HG02759 (cell line): ENCODE measurements at regions not wholly inside any gene's neighbourhood (a gene's known extent, or its start where the extent isn't known, plus 50 kb on each side); places are given as distances from the start of the nearest gene placed in this dataset.

Source experiments
- ATAC-seq: cut with Tn5 transposase; IDR thresholded peaks from one replicate; pipeline ENCODE4 v1.9.1; 2021; ENCODE audit warnings: mild to moderate bottlenecking, moderate library complexity; ENCODE audit not compliant: unreplicated experiment

DNA sequence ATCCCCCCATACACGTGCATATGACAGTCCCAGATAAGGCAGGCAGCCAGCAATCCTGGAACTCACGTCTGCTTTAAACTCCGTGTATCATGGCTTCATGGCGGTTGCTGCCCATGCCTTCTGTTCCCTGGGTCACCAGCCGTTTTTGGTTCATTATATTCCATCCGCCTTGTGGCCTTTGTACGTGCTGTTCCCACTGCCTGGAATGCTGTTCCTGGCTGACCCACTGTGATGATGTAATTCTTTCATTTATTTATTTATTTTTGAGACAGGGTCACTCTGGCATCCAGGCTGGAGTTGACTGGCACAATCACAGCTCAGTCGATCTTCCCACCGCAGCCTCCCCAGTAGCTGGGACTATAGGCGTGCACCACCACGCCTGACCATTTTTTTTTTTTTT is 136.7 kb upstream of the GSE1 start:
- no peak for ATAC-seq

DNA sequence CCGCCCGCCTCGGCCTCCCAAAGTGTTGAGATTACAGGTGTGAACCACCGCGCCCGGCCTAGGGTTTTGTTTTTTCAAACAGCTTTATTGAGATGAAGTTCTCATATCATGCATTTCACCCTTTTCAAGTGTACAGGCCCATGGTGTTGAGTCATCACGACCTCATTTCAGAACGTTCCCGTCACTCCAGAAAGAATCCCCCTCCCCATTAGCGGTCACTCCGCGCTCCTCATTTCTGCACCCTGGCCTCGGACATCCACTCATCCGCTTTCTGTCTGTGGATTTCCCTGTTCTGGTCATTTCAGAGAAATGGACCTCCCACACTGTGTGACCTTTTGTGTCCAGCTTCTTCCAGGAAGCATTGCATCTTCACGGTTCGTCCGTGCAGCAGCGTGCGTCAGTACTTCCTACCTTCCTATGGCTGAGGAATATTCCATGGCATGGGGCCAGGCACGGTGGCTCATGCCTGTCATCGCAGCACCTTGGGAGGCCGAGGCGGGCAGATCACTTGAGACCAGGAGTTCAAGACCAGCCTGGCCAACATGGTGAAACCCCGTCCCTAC is 135.2 kb upstream of the GSE1 start:
- no peak for ATAC-seq

DNA sequence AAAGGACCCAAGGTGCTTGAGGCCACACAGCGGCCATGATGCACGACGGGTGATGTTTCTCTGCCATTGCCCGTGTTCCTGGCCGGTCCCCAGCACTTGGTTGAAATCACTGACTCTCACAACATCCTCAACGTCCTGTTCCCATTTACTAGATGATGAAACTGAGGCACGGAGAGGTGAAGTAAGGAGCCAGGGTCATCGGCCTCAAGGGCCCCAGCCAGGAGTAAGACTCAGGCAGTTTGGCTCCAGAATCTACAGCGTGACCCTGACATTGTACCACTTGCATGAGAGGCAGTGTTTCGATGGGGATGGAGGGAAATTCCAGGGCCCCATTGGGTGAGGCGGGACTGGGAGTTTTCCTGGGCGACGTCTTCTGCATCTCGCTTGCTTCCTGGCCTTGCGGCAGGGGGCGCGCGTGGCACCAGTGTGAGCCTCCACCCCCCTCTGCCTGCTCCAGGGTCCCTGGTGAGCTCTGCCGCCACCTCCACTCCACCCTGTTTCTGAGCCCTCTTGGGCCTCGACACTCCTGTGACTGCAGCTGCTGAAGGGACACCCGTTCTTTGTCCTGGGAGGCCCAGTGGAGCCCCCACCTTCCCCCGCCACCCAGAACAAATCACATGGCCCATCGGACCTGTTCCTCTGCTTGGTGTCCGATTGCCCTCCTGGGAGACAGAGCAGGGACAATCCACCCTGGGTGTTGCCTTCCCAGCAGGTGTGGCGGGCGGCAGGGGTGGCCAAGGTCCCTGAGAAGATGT is 133.0 kb upstream of the GSE1 start:
- no peak for ATAC-seq

DNA sequence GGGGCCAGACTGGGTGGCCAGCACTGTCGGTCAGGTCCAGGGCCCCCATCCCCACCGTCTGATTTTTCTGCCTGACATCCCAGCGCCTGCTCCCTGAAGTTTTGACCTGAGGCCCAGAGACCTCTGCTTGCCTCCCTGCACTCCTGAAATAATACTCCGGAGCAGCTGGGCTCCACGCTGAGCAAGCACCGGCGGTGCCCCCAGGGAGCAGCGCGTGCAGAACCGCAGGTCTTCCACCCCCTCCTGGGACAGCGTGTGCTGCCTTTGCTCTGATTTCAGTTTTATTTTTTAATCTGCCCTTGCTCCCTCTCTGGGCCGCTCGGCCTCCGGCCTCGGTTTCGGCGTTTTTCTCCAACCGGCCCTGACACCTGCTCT is 132.4 kb upstream of the GSE1 start:
- no peak for ATAC-seq

DNA sequence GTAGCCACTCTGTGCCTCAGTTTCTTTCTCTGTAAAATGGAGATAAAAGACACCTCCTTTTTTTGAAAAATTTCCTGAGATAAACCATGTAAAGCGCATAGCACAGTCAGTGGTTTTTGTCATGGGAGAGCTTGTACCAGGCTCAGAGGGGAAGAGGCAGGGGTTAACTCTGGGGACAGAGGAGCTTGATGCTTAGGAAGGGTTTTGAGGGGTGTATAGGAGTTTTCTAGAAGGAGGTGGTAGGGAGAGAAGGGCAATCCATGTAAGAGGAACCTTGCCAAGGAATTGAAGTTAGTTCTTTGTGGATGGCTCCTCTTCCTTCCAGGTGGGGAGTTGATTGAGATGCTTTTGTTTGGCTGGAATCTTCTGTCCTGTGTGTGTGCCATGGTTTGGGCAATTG is 131.9 kb upstream of the GSE1 start:
- ATAC-seq = no peak

DNA sequence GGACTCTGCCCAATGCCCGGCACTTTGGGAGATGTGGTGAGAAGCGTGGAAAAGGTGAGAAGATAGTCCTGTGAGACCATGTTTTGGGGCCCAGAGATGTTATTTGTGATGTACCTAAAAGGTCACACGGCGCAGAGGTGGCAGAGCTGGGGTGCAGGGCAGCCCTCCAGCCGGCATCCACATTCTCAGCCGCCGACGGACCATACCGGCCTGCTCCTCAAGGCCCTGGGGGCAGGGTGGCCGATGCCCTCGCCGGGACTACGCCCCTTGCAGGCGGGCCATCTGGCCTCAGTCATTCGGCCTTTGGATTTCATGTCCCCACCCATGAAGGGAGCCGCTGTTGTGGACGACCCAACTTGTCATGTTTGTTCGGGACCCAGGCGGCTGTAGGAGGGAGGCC is 131.4 kb upstream of the GSE1 start:
- no peak for ATAC-seq

DNA sequence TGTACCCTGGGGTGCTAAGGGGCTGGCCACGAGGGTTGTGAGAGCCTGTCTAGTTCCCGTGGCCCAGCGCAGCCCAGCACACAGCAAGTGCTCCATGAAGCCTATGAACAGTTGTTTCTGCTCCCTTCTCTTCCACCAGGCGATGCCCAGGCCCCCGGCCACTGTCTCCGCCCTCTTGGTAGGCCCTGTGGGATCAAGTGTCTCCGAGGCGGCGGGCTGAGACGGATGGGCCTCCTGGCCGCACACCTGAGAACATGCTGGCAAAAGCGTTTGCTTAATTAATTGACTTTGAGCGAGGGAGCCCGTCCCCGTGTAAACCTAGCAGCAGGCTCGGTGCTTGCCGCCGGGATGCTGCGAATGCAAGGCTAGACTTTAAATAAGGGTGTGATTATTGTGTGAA is 129.7 kb upstream of the GSE1 start:
- no peak for ATAC-seq

DNA sequence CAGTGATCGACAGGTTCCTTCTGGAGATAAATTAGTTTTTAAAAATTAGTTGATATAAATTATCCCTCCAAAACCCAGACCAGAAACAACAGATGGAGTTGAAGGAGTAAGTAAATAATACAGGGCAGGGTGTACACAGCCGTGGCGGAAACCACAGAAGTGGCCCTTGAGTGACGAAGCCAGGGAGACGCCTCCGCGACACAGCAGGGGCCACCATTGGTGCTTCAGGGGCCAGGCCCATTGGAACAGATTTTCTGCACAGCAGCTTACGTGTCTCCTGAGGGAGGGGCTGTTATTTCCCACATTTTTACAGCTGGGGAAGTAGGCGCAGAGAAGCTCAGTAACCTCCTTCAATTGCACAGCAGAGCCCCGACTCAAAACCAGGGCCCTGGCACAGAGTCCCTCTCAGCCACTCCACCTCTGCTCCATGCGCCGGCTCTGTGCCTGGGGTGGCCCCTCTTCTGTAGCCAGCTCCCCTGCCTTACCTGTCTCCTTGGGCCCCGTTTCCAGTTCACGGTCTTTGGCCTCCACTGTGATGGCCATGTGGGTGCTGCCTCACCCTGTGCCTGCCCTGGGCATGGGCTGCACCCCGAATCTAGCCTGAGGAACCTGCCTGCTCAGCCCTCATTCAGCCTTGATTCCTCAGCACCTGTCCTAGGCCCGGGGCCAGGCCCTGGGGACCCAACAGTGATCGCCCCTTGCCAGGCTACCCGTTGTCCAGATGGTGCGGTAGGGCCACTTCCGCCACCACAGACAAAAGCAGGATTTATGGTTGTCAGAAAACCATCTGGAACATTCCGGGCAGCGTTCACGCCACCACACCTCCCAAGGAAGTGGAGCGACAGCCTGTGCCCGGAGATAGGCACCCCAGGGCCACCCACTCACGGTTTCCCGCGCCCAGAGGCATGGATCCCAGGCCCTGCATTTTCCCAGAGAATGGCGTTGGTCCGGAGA is 128.5 kb upstream of the GSE1 start:
- ATAC-seq = no peak

DNA sequence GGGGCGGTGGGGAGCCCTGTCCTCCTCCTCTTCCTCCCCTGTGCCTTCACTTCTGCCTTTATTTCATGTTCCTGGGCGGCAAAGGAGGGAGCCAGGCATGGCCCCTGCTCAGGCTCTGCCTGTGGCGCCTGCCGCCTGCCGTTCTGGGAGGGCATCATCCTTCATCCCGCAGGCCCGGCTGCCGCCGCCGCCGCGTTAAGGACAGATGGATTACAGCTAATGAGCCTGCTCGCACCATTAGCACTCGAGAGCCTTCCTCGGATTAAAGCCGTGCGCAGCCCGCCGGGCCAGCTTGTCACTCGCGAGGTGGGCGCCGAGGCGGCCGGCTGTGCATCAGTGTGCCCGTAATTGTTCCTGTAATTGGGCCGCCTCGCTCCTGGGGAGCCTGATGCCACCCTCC is 127.7 kb upstream of the GSE1 start:
- no peak for ATAC-seq

DNA sequence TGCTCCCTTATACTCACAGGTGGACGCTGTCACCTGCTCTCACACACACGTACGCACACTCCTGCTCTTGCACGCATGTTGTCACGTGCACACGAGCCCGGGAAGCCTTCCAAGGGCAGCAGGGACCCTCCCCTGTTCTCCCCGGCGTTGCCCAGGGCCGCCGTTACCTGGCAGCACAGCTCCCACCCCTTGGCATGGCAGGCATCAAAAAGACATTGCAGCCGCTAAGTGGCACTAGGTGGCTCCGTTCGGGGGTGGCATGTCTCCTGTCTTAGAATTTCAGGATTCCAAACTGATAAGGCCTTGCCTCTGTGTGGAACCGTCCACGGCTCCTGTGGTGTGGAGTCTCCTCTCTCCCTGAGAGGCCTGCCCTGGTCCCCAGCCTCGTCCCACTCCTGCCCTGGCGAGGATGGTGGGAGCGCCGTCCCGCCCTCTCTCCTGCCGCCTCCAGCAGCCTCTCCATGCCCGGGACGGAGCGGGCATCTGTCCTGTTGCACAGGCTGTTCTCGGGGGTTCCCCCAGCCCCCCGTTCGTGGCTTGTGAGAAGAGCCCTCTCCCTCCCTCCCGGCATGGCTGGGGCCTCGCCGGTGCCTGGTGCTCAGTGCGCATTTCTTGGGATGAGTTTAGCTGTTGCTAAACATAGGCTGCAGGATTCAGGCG is 126.7 kb upstream of the GSE1 start:
- no peak for ATAC-seq

DNA sequence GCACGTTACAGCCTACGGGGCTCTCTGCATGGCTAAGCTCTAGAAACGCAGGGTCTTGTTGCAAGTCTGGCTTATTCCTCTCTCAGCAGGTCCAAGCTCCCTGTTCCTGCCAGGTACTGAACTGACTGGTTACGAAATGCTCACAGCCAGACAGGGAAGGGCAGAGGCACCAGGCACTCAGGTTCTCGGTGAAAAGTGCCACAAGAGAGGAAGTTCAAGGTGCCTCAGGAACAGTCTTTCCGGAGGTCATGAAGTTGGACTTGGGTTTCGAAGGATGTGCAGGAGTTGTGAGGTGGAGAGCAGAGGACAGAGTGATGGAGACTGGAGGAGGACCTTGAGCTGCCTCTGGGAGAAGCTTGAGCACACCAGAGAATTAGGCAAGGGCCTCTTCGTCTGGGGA is 124.7 kb upstream of the GSE1 start:
- ATAC-seq = no peak

DNA sequence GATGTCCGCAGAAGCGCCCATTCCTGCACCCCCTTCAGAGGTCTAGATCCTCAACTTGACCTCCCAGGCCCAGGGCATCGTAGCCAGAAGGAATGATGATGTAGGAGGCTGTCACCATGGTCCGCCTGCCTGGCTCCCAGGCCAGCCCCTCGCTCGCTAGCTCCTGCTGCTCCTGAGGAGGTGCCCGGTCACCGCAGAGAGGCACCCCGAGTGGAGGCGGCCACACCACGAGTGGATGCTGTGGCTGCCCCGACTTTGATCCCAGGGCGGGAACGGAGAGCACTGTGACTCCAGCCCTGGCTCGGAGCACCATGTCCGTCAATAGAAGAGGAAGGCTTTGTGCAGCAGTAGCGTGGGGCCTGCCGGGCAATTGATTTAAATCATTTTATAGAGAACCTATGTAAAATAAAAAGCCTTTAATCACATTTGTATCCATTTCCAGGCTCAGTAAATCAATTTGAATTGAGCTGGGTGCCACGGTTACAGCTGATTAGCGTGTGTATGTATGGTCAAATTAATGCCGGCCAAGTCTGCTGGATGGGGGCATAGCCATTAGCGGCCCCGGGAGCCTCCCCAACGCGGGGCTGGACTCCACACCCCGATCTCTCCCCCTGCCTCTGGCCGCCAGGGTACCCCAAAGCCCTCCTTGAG is 122.6 kb upstream of the GSE1 start:
- no peak for ATAC-seq

DNA sequence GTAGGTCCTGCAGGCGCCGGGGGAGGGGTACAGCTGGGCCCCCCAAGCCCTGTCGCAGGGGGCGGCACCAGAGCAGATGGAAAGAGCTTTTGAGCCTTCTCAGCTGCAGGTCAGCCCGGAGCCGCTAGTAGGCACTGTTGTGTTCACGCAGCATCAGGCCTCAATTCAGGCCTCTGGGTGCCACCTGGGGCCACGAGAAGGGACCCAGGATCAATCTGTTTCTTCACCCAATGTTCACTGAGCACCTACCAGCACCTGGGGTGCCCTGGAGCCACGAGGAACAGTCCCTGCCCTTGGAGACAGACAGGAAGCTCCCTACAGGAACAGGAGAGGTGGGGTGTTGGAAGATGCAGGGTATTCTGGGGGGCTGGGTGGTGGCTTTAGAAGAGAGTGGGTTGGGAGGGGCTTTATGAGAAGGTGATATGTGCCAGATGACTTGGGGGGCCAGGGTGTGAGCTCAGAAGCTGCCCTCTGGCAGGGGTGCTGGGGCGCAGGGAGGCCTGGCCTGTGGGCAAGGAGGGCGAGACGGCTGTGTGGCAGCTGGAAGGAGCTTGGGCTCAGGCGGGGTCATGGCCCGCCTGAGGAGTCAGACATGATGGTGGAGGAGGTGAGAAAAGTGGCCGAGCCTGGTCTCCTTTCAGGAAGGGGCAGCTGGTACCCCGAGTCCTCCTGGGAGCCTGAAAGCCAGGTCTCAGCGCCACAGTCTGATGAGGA is 121.9 kb upstream of the GSE1 start:
- ATAC-seq = no peak

DNA sequence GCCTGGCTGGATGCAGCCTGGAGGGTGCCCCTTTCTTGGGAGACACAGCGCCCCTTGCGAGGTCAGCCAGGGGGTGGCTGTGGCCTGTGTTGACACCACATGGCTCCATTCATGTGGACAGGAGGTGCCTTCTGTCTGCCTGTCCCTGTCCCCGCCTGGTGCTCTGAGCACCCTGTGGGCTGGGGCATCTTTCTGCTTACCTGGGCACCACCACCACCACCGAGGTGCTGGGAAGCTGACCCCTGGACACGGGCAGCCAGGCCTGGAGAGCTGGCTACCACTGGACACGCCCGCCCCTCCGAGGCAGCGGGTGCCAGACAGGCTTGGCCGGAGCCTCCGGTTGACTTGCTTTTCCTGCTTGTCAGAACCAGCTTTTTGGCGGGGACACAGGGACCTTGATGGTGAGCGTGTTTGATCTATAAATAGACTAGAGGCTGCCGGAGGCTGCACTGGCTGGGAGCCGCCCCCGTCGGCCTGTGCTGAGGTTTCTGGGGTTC is 121.3 kb upstream of the GSE1 start:
- ATAC-seq = no peak

DNA sequence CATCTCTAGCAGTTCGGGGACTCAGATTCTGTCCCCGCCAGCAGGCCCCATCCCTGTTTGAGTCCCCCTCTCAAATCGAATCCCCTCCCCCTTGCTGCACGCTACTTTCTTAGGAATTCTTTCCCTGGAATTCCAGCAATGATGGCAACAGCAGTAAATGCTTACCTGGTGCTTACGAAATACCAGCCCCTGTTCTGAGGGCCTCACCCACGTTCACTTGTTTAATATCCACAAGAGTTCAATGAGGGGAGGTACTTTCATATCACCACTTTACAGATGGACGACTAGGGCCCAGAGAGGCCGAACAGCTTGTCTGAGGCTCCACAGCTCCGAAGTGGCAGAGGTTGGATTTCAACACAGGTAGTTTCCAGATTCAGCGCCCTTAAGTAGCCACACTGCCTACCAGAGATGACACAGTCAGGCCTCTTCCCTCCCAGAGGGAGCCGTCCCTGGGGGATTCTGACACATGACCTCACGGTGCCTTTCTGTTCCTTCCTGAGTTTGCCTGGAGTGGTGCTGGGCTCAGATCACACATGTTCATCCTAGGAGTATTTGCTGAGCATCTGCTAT is 120.7 kb upstream of the GSE1 start:
- ATAC-seq = no peak

DNA sequence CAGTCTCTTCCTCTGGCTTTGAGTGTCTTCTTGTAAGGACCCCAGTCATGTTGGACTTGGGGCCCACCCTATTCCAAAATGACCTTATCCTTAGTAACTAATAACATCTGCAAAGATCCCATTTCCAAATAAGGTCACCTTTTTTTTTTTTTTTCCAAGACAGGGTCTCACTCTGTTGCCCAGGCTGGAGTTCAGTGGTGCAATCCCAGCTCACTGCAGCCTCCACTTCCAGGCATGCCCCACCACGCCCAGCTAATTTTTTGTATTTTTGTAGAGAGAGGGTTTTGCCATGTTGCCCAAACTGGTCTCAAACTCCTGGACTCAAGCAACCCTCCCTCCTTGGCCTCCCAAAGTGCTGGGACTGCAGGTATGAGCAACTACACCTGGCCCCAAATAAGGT is 118.8 kb upstream of the GSE1 start:
- no peak for ATAC-seq

DNA sequence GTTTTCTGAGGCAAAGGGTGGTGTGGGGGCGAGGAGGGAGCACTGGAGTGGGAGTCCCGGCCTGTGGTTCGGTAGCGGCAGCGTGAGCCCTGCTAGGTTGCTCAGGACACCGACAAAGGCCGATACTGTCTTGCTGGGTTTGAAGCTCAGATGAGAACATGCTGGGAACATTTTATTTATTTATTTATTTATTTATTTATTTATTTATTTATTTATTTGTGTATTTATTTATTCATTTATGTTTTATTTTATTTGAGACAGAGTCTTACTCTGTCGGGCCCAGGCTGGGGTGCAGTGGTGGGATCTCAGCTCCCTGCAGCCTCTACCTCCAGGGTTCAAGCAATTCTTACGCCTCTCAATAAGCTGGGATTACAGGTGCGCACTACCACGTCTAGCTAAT is 117.9 kb upstream of the GSE1 start:
- no peak for ATAC-seq

DNA sequence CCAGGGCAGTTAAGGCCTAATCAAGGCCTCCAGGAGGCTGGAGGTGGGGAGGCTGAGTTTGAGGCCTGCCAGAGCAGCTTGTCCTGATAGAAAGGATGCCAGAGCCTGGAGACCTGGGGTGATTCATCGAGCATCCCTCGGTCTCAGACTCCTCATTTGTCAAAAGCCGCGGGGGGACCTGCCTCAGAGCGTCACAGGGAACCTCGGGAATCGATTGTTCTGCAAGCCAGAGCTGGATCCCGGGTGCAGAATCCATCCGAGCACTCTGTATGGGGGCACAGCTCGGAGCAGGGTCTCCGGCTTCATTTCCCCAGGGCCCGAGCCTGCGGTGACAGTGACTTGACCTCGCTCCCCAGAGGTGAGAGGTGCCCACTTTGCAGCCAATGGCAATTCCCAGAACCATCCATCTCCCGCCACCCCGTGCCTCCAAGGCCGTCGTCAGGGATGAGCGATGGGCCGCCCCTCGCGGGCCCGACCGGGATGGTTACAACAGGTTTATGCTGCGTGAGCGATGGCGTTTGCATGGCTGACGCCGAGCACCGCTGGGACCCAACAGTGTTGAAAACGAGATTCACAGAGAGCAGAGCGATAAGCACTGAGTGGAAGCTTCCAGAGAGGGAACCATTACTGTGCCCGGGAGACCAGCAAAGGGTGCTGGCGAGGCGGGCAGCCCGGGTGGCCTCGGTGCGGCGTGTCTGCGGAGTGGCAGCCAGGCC is 117.1 kb upstream of the GSE1 start:
- ATAC-seq = no peak

DNA sequence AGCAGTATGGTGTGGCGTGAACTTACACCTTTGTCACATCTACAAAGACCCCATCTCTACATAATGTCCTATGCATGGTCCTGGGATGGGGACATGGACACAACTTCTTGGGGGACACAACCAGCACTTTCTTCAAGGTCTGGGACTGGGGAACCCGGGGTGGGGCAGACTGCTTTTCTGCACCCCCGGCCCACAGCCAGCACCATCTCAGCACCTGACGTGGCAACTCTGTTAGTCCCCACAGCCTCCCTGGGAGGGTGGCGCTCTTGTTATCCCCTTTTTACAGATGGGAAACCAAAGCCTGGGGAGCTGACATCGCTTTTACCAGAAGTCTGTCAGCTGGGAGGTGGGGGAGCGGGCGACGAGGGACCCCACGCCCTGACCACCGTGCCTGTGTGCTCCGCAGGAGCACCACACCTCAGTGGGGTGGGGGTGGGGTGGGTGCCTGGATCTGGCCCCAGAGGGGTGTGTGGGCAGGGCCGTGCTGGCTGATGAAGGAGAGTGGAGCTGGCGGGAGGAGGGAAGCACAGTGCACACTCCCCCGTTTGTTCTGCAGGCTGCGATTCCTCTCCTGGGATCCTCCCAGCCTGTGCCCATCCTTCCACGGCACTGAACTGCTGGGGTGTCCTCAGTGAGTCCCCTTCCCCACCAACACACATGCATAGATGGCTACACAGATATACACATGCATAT is 115.4 kb upstream of the GSE1 start:
- no peak for ATAC-seq
